Endothelial cell of umbilical vein (primary cell): ENCODE measurements at regions not wholly inside any gene's neighbourhood (a gene's known extent, or its start where the extent isn't known, plus 50 kb on each side); places are given as distances from the start of the nearest gene placed in this dataset.
"Not testable (repeated sequence)": the region's sequence is repeated elsewhere in the genome, so short reads cannot be mapped to it uniquely, and the experiment has no call there.

Experiments used
- BruUV-seq: library from RNA; stranded (reverse); fragments of 400-500 nt; replicated peaks from 2 replicates; lab custom pipeline; 2021; lab: Mats Ljungman, UMichigan
- CTCF ChIA-PET: fragments of 300-600, 350-600 bp; sonication (Branson Sonifier 250); formaldehyde crosslinking; loops from one replicate; lab custom pipeline; 2021; ENCODE audit warnings: antibody characterized with exemption, inconsistent platforms; lab: Charles Lee
- POLR2A ChIA-PET: fragments of 300-600, 350-600 bp; sonication (Branson Sonifier 250); formaldehyde crosslinking; loops from one replicate; lab custom pipeline; 2021; ENCODE audit warnings: antibody characterized with exemption, inconsistent platforms; lab: Charles Lee
- DNase-seq: peaks from one replicate; pipeline ENCODE4 v3.0.0-alpha.2; 2011; ENCODE audit warnings: low read depth, low spot score
- FAIRE-seq: peaks from 2 replicates; lab custom pipeline; 2011; peaks lifted over from hg19 to GRCh38; lab: Jason Lieb, UNC
- H2AFZ ChIP-seq: 2 replicates; pipeline ENCODE4 v1.6.0; 2012; ENCODE audit warnings: low read depth, low read length, control low read depth, inconsistent platforms
- H3K27ac ChIP-seq: 2 replicates; pipeline ENCODE4 v1.5.1; 2011; ENCODE audit warnings: low read depth, mild to moderate bottlenecking, control low read depth, low read length, moderate library complexity; ENCODE audit not compliant: insufficient read depth
- H3K27me3 ChIP-seq, 2 experiments: 2 replicates each; pipeline versions ENCODE4 v1.6.0 to v1.6.1; 2011; ENCODE audit warnings: low read length in 2 of 2, mixed read lengths in 1 of 2; ENCODE audit not compliant: control insufficient read depth in 2 of 2, insufficient read depth in 2 of 2
- H3K36me3 ChIP-seq, 2 experiments: 2 replicates in 1 of 2; 3 replicates in 1 of 2; pipeline ENCODE4 v1.5.1; 2011; ENCODE audit warnings: low read length in 2 of 2, mild to moderate bottlenecking in 1 of 2, moderate library complexity in 1 of 2; ENCODE audit not compliant: control insufficient read depth in 2 of 2, insufficient read depth in 2 of 2; ENCODE audit errors: extremely low read depth in 1 of 2
- H3K4me1 ChIP-seq: 3 replicates; pipeline ENCODE4 v1.5.1; 2011; ENCODE audit warnings: mild to moderate bottlenecking, low read length; ENCODE audit not compliant: control insufficient read depth, insufficient read depth; ENCODE audit errors: extremely low read depth
- H3K4me2 ChIP-seq: 2 replicates; pipeline ENCODE4 v1.6.1; 2011; ENCODE audit warnings: low read length, control low read depth, mixed read lengths; ENCODE audit not compliant: insufficient read depth
- H3K4me3 ChIP-seq, 3 experiments: fragments of 200-600 bp in 1 of 3; sonication (generic), shearing (Covaris generic) in 1 of 3; replicated peaks in 1 of 3; 2 replicates each; pipeline ENCODE4 v1.5.1; 2011 to 2016; ENCODE audit warnings: control low read depth in 3 of 3, low read length in 3 of 3, mild to moderate bottlenecking in 2 of 3, inconsistent platforms in 1 of 3, low read depth in 1 of 3, moderate library complexity in 1 of 3; ENCODE audit not compliant: insufficient read depth in 1 of 3
- H3K79me2 ChIP-seq: 2 replicates; pipeline ENCODE4 v1.6.0; 2012; ENCODE audit warnings: low read length, inconsistent platforms; ENCODE audit not compliant: control insufficient read depth, insufficient read depth
- H3K9ac ChIP-seq: replicated peaks from 2 replicates; pipeline ENCODE3; 2011; ENCODE audit warnings: low read length, control low read depth; ENCODE audit not compliant: insufficient read depth; ENCODE audit errors: extremely low read depth
- H3K9me1 ChIP-seq: replicated peaks from 3 replicates; pipeline ENCODE4 v1.6.0; 2011; ENCODE audit warnings: mild to moderate bottlenecking, low read length; ENCODE audit not compliant: control insufficient read depth, insufficient read depth; ENCODE audit errors: extremely low read depth
- H3K9me3 ChIP-seq: replicated peaks from 2 replicates; pipeline ENCODE4 v1.5.1; 2012; ENCODE audit warnings: low read length, inconsistent platforms; ENCODE audit not compliant: control insufficient read depth, insufficient read depth
- H4K20me1 ChIP-seq: replicated peaks from 2 replicates; pipeline ENCODE3; 2011; ENCODE audit warnings: mild to moderate bottlenecking, low read length; ENCODE audit not compliant: control insufficient read depth, insufficient read depth; ENCODE audit errors: extremely low read depth
- CTCF ChIP-seq, 2 donors: IDR thresholded peaks; 1 replicate in 1 of 2; 2 replicates in 1 of 2; pipeline ENCODE4 v1.5.1; 2011; ENCODE audit warnings: low read length in 2 of 2, mild to moderate bottlenecking in 2 of 2, moderate library complexity in 2 of 2, control low read depth in 1 of 2, inconsistent platforms in 1 of 2, low read depth in 1 of 2; ENCODE audit not compliant: insufficient read depth in 1 of 2; ENCODE audit errors: extremely low read depth in 1 of 2
- EZH2 ChIP-seq: IDR thresholded peaks from 2 replicates; pipeline ENCODE4 v1.6.1; 2012; ENCODE audit warnings: borderline replicate concordance, low read depth, mild to moderate bottlenecking, moderate library complexity, low read length, inconsistent platforms; ENCODE audit not compliant: severe bottlenecking
- FOS ChIP-seq: IDR thresholded peaks from 2 replicates; pipeline ENCODE4 v1.6.1; 2011; ENCODE audit warnings: mild to moderate bottlenecking, low read length, moderate library complexity, borderline replicate concordance; ENCODE audit not compliant: insufficient read depth
- GATA2 ChIP-seq: IDR thresholded peaks from 2 replicates; pipeline ENCODE4 v1.7.0; 2011; ENCODE audit warnings: low read depth, mild to moderate bottlenecking, moderate library complexity, mixed read lengths, low read length; ENCODE audit not compliant: insufficient read length, insufficient read depth
- JUN ChIP-seq: IDR thresholded peaks from 2 replicates; pipeline ENCODE4 v1.6.1; 2011; ENCODE audit warnings: borderline replicate concordance, low read depth; ENCODE audit not compliant: insufficient read length, insufficient read depth
- MAX ChIP-seq: IDR thresholded peaks from 2 replicates; pipeline ENCODE4 v1.6.1; 2011; ENCODE audit not compliant: insufficient read depth, insufficient read length
- MYC ChIP-seq: IDR thresholded peaks from one replicate; pipeline ENCODE4 v1.6.1; 2011; ENCODE audit warnings: mild to moderate bottlenecking, low read depth, low read length
- POLR2A ChIP-seq: IDR thresholded peaks from 2 replicates; pipeline ENCODE4 v1.6.1; 2012; ENCODE audit warnings: low read depth, mild to moderate bottlenecking, control low read depth, low read length
- POLR2AphosphoS5 ChIP-seq: IDR thresholded peaks from 2 replicates; pipeline ENCODE4 v1.6.1; 2012; ENCODE audit warnings: low read depth, mild to moderate bottlenecking, control low read depth, low read length, moderate library complexity; ENCODE audit not compliant: insufficient read depth
- dilution Hi-C: fragments of 300-500 bp; cut with MboI; formaldehyde crosslinking; loops from one replicate; pipeline ENCODE4 v1.15.0; 2019; ENCODE audit warnings: low sequenced_read_pairs; ENCODE audit not compliant: extremely low pct_ligation_motif_present
- intact Hi-C: fragments of 100-400 bp; cut with micrococcal nuclease; formaldehyde crosslinking; loops from one replicate; pipeline ENCODE4 v1.10.0; 2022

- no peak for TF ChIP-seq CTCF (IDR thresholded peaks at IDR 0.05; ENCODE audit: extremely low read depth in 1 of 2, insufficient read depth in 1 of 2, low read depth in 1 of 2, low read length in 2 of 2)
- TF ChIP-seq EZH2, result no peak
- TF ChIP-seq JUN, result no peak
- TF ChIP-seq POLR2A, result no peak
- TF ChIP-seq MYC, result no peak
- TF ChIP-seq POLR2AphosphoS5, result no peak
- TF ChIP-seq GATA2, result no peak
- TF ChIP-seq FOS, result no peak
- TF ChIP-seq MAX, result no peak
- no TSS peak for BruUV-seq
- Histone ChIP-seq H3K9me3 (peaks cover 1% of the 10 kb centered on the region), H3K9ac (no peak overlapping the region), H3K9me1 (no peaks in the 10 kb centered on the region), H3K27me3 (no peaks in the 10 kb centered on the region), H3K79me2 (no peaks in the 10 kb centered on the region), H3K4me1 (no peaks in the 10 kb centered on the region), H3K4me3 (no peak overlapping the region), H3K27ac (no peak overlapping the region), H3K36me3 (no peaks in the 10 kb centered on the region), H4K20me1 (no peaks in the 10 kb centered on the region), H3K4me2 (no peak overlapping the region), H2AFZ (no peak overlapping the region)
- DNase-seq (no peak), FAIRE-seq (no peak)
- ChIA-PET POLR2A (no interaction called here), CTCF (no interaction called here)
- dilution Hi-C loops, result no loop called here
- intact Hi-C loops, result no loop called here
Observed at GRCh38 chr5:50340757-50341156, 100.3 kb downstream of the EMB start.

GRCh38 chr5:50330633-50331032 lies 110.5 kb downstream of the EMB start:
- H3K4me1 ChIP-seq, DNase-seq, H3K4me2 ChIP-seq, BruUV-seq, POLR2A ChIA-PET, dilution Hi-C loops, FAIRE-seq, H4K20me1 ChIP-seq, H3K27me3 ChIP-seq, H3K9me1 ChIP-seq, CTCF ChIA-PET, H3K4me3 ChIP-seq, H3K36me3 ChIP-seq, H3K27ac ChIP-seq, H2AFZ ChIP-seq, H3K79me2 ChIP-seq, H3K9ac ChIP-seq, intact Hi-C loops, H3K9me3 ChIP-seq: not testable (repeated sequence)
